IMR-90 (cell line): ENCODE measurements at regions not wholly inside any gene's neighbourhood (a gene's known extent, or its start where the extent isn't known, plus 50 kb on each side); places are given as distances from the start of the nearest gene placed in this dataset.

Experiments used
- ATAC-seq: fragments of 200-7000 bp; cut with Tn5 transposase; 2 replicates; pipeline ENCODE4 v1.9.1; 2020; ENCODE audit warnings: low read depth, mild to moderate bottlenecking, moderate library complexity
- BruUV-seq: library from RNA; stranded (reverse); fragments of 400-500 nt; replicated peaks from 2 replicates; lab custom pipeline; 2021; lab: Mats Ljungman, UMichigan
- CTCF ChIA-PET: fragments of 300-600 bp; formaldehyde crosslinking; extraction: SDS; loops from one replicate; lab custom pipeline; 2021; ENCODE audit warnings: antibody characterized with exemption; lab: Yijun Ruan, JAX
- POLR2A ChIA-PET: fragments of 300-600 bp; sonication (Branson Sonifier 250); formaldehyde crosslinking; loops from one replicate; lab custom pipeline; 2022; ENCODE audit warnings: antibody characterized with exemption; ENCODE audit not compliant: unreplicated experiment; lab: Charles Lee
- DNase-seq: peaks from one replicate; pipeline ENCODE4 v3.0.0; 2013
- H2AFZ ChIP-seq: replicated peaks from 2 replicates; pipeline ENCODE3; 2013; ENCODE audit warnings: low read length, mild to moderate bottlenecking; ENCODE audit not compliant: poor library complexity
- H2AK5ac ChIP-seq: 2 replicates; pipeline ENCODE4 v1.6.1; 2013; ENCODE audit warnings: low read depth, low read length, inconsistent platforms
- H2AK9ac ChIP-seq: replicated peaks from 2 replicates; pipeline ENCODE3; 2013; ENCODE audit warnings: mild to moderate bottlenecking, low read depth, low read length, moderate library complexity; ENCODE audit not compliant: poor library complexity
- H2BK120ac ChIP-seq: 2 replicates; pipeline ENCODE4 v1.6.1; 2013; ENCODE audit warnings: low read depth, low read length, inconsistent platforms
- H2BK15ac ChIP-seq: 3 replicates; pipeline ENCODE4 v1.6.1; 2013; ENCODE audit warnings: low read depth, low read length, inconsistent platforms
- H2BK20ac ChIP-seq: 2 replicates; pipeline ENCODE4 v1.6.1; 2013; ENCODE audit warnings: low read depth, mild to moderate bottlenecking, inconsistent platforms, low read length, moderate library complexity
- H2BK5ac ChIP-seq: 2 replicates; pipeline ENCODE4 v1.6.1; 2013; ENCODE audit warnings: mild to moderate bottlenecking, low read depth, low read length, inconsistent platforms; ENCODE audit not compliant: poor library complexity, severe bottlenecking
- H3K14ac ChIP-seq: replicated peaks from 2 replicates; pipeline ENCODE4 v1.6.1; 2013; ENCODE audit warnings: low read depth, low read length, inconsistent platforms
- H3K18ac ChIP-seq: 2 replicates; pipeline ENCODE4 v1.6.1; 2013; ENCODE audit warnings: low read depth, low read length, control low read depth
- H3K23ac ChIP-seq: 2 replicates; pipeline ENCODE4 v1.6.1; 2013; ENCODE audit warnings: low read depth, low read length, inconsistent platforms
- H3K27ac ChIP-seq: 2 replicates; pipeline ENCODE4 v1.5.1; 2013; ENCODE audit warnings: mild to moderate bottlenecking, control low read depth, low read length; ENCODE audit not compliant: insufficient read depth
- H3K27me3 ChIP-seq: 2 replicates; pipeline ENCODE4 v1.6.1; 2013; ENCODE audit warnings: low read length; ENCODE audit not compliant: control insufficient read depth, insufficient read depth
- H3K36me3 ChIP-seq: 2 replicates; pipeline ENCODE4 v1.6.1; 2013; ENCODE audit warnings: low read length, mixed read lengths; ENCODE audit not compliant: control insufficient read depth, insufficient read depth
- H3K4ac ChIP-seq: 2 replicates; pipeline ENCODE4 v1.6.1; 2013; ENCODE audit warnings: low read depth, low read length, inconsistent platforms
- H3K4me1 ChIP-seq: 2 replicates; pipeline ENCODE4 v1.6.1; 2013; ENCODE audit warnings: low read length, mixed read lengths; ENCODE audit not compliant: control insufficient read depth, insufficient read depth
- H3K4me2 ChIP-seq: 2 replicates; pipeline ENCODE4 v1.6.1; 2013; ENCODE audit warnings: low read depth, mild to moderate bottlenecking, control low read depth, low read length, moderate library complexity
- H3K4me3 ChIP-seq: 2 replicates; pipeline ENCODE4 v1.5.1; 2013; ENCODE audit warnings: low read depth, mild to moderate bottlenecking, control low read depth, low read length, moderate library complexity; ENCODE audit not compliant: insufficient read depth
- H3K56ac ChIP-seq: 2 replicates; pipeline ENCODE4 v1.6.1; 2013; ENCODE audit warnings: low read length, inconsistent platforms; ENCODE audit not compliant: insufficient read depth; ENCODE audit errors: extremely low read depth
- H3K79me1 ChIP-seq, 2 experiments: 2 replicates each; pipeline ENCODE4 v1.6.1; 2013; ENCODE audit warnings: low read length in 2 of 2, inconsistent platforms in 1 of 2, low read depth in 1 of 2
- H3K9ac ChIP-seq: 2 replicates; pipeline ENCODE4 v1.6.1; 2013; ENCODE audit warnings: low read depth, low read length, control low read depth
- H3K9me1 ChIP-seq: 2 replicates; pipeline ENCODE4 v1.6.1; 2013; ENCODE audit warnings: low read length, inconsistent platforms; ENCODE audit not compliant: insufficient read depth
- H3K9me3 ChIP-seq: 2 replicates; pipeline ENCODE4 v1.6.1; 2013; ENCODE audit warnings: low read length; ENCODE audit not compliant: control insufficient read depth, insufficient read depth
- H4K20me1 ChIP-seq: 2 replicates; pipeline ENCODE4 v1.6.1; 2013; ENCODE audit warnings: low read length, inconsistent platforms; ENCODE audit not compliant: insufficient read depth
- H4K5ac ChIP-seq: 2 replicates; pipeline ENCODE4 v1.6.1; 2013; ENCODE audit warnings: mild to moderate bottlenecking, low read depth, low read length, control low read depth
- H4K8ac ChIP-seq, 2 experiments: 2 replicates each; pipeline ENCODE4 v1.6.1; 2013; ENCODE audit warnings: low read depth in 2 of 2, low read length in 2 of 2, control low read depth in 1 of 2, inconsistent platforms in 1 of 2
- H4K91ac ChIP-seq: 2 replicates; pipeline ENCODE4 v1.6.1; 2013; ENCODE audit warnings: low read depth, low read length, inconsistent platforms; ENCODE audit not compliant: insufficient read depth
- BHLHE40 ChIP-seq: fragments of 150-350 bp; IDR thresholded peaks from 2 replicates; pipeline ENCODE4 v1.6.1; 2016; ENCODE audit warnings: mild to moderate bottlenecking, low read depth, low read length
- CEBPB ChIP-seq: IDR thresholded peaks from 2 replicates; pipeline ENCODE4 v1.6.1; 2012; ENCODE audit warnings: low read depth, low read length, improper control_type of control experiment
- CHD1 ChIP-seq: IDR thresholded peaks from 2 replicates; pipeline ENCODE4 v1.6.1; 2012; ENCODE audit warnings: low read depth, low read length, improper control_type of control experiment
- FOS ChIP-seq: fragments of 150-350 bp; IDR thresholded peaks from 2 replicates; pipeline ENCODE4 v1.6.1; 2016; ENCODE audit warnings: low read depth, low read length
- MAFK ChIP-seq: IDR thresholded peaks from 2 replicates; pipeline ENCODE4 v1.6.1; 2012; ENCODE audit warnings: low read depth, low read length, improper control_type of control experiment
- MAZ ChIP-seq: IDR thresholded peaks from 2 replicates; pipeline ENCODE4 v1.6.1; 2012; ENCODE audit warnings: low read depth, mild to moderate bottlenecking, low read length, improper control_type of control experiment, moderate library complexity, borderline replicate concordance
- MXI1 ChIP-seq: IDR thresholded peaks from 2 replicates; pipeline ENCODE4 v1.6.1; 2012; ENCODE audit warnings: low read depth, mild to moderate bottlenecking, low read length, moderate library complexity, borderline replicate concordance
- NFE2L2 ChIP-seq: fragments of 150-350 bp; IDR thresholded peaks from 2 replicates; pipeline ENCODE4 v1.6.1; 2016; ENCODE audit warnings: low read depth, mild to moderate bottlenecking, low read length
- POLR2A ChIP-seq: IDR thresholded peaks from 2 replicates; pipeline ENCODE4 v1.6.1; 2012; ENCODE audit warnings: mild to moderate bottlenecking, low read depth, low read length
- RAD21 ChIP-seq: IDR thresholded peaks from 2 replicates; pipeline ENCODE4 v1.6.1; 2012; ENCODE audit warnings: low read length, improper control_type of control experiment
- RCOR1 ChIP-seq: IDR thresholded peaks from 2 replicates; pipeline ENCODE4 v1.6.1; 2012; ENCODE audit warnings: mild to moderate bottlenecking, low read length, improper control_type of control experiment; ENCODE audit not compliant: insufficient replicate concordance
- RFX5 ChIP-seq: IDR thresholded peaks from 2 replicates; pipeline ENCODE4 v1.8.0; 2012; ENCODE audit warnings: low read depth, mild to moderate bottlenecking, low read length, moderate library complexity
- SMC3 ChIP-seq: fragments of 150-350 bp; IDR thresholded peaks from 2 replicates; pipeline ENCODE4 v1.6.1; 2016; ENCODE audit warnings: low read depth, mild to moderate bottlenecking, antibody characterized with exemption, low read length, moderate library complexity
- USF2 ChIP-seq: fragments of 150-350 bp; IDR thresholded peaks from 2 replicates; pipeline ENCODE4 v1.6.1; 2017; ENCODE audit warnings: mild to moderate bottlenecking, antibody characterized with exemption, low read length, low read depth
- WGBS, 2 experiments: methylation state at CpG; one replicate each; pipeline versions ENCODE4 v1.1.5 to v1.1.7; 2013; ENCODE audit warnings: missing lambda C conversion rate in 2 of 2; ENCODE audit not compliant: insufficient read length in 1 of 2; ENCODE audit errors: extremely low coverage in 2 of 2; 5-methylcytosine and 5-hydroxymethylcytosine counted together
- dilution Hi-C: fragments of 300-500 bp; cut with HindIII; formaldehyde crosslinking; loops from one replicate; pipeline ENCODE4 v1.14.3; 2018; ENCODE audit warnings: low sequenced_read_pairs; ENCODE audit not compliant: unreplicated experiment
- in situ Hi-C: fragments of 300-500 bp; cut with MboI; formaldehyde crosslinking; loops from 3 replicates; pipeline ENCODE4 v1.14.3; 2019; ENCODE audit warnings: low sequenced_read_pairs, inconsistent platforms, mixed read lengths
- intact Hi-C: fragments of 100-400 bp; cut with micrococcal nuclease; formaldehyde crosslinking; loops from 2 replicates; pipeline ENCODE4 v1.10.0; 2022
- TF ChIP-seq, protein P1 (sequence below): fragments of 150-350 bp; IDR thresholded peaks from 2 replicates; pipeline ENCODE4 v1.6.1; 2016; ENCODE audit warnings: low read depth, mild to moderate bottlenecking, low read length, moderate library complexity, borderline replicate concordance
- TF ChIP-seq, protein P2 (sequence below): conservative IDR thresholded peaks from 2 replicates; pipeline ENCODE4 v1.5.1; 2012; ENCODE audit warnings: mild to moderate bottlenecking, low read depth, low read length, improper control_type of control experiment

- Histone ChIP-seq H2BK20ac (no peak overlapping the region), H4K5ac (no peak overlapping the region), H2BK120ac (no peak overlapping the region), H3K18ac (no peak overlapping the region), H3K14ac (no peak overlapping the region), H3K27me3 (no peaks in the 10 kb centered on the region), H3K23ac (no peak overlapping the region), H3K79me1 (no peaks in the 10 kb centered on the region), H3K4me3 (no peak overlapping the region), H3K36me3 (no peaks in the 10 kb centered on the region), H3K9me1 (no peaks in the 10 kb centered on the region), H3K4me1 (no peaks in the 10 kb centered on the region), H3K9me3 (no peaks in the 10 kb centered on the region), H4K20me1 (no peaks in the 10 kb centered on the region), H4K91ac (no peak overlapping the region), H3K27ac (no peak overlapping the region), H2AK9ac (no peak overlapping the region), H2BK5ac (no peak overlapping the region), H2AK5ac (no peak overlapping the region), H3K4me2 (no peak overlapping the region), H2AFZ (no peak overlapping the region), H3K4ac (no peak overlapping the region), H3K56ac (no peak overlapping the region), H2BK15ac (no peak overlapping the region), H4K8ac (no peak overlapping the region), H3K9ac (no peak overlapping the region)
- no peak for ATAC-seq
- in situ Hi-C loops (no loop called here), intact Hi-C loops (no loop called here), dilution Hi-C loops (no loop called here)
- 45 to 100% methylated on average over 2 of the region's 4 CpGs for WGBS, 2 experiments
- CTCF ChIA-PET = no interaction called here
- BruUV-seq = no TSS peak
- TF ChIP-seq CEBPB (no peak), RFX5 (no peak), FOS (no peak), MAFK (no peak), RCOR1 (no peak), MAZ (no peak), MXI1 (no peak), USF2 (no peak), CHD1 (no peak), NFE2L2 (no peak), SMC3 (no peak), POLR2A (no peak), BHLHE40 (no peak), RAD21 (no peak)
- TF ChIP-seq, protein P1, sequence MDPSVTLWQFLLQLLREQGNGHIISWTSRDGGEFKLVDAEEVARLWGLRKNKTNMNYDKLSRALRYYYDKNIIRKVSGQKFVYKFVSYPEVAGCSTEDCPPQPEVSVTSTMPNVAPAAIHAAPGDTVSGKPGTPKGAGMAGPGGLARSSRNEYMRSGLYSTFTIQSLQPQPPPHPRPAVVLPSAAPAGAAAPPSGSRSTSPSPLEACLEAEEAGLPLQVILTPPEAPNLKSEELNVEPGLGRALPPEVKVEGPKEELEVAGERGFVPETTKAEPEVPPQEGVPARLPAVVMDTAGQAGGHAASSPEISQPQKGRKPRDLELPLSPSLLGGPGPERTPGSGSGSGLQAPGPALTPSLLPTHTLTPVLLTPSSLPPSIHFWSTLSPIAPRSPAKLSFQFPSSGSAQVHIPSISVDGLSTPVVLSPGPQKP = no peak
- TF ChIP-seq, protein P2, sequence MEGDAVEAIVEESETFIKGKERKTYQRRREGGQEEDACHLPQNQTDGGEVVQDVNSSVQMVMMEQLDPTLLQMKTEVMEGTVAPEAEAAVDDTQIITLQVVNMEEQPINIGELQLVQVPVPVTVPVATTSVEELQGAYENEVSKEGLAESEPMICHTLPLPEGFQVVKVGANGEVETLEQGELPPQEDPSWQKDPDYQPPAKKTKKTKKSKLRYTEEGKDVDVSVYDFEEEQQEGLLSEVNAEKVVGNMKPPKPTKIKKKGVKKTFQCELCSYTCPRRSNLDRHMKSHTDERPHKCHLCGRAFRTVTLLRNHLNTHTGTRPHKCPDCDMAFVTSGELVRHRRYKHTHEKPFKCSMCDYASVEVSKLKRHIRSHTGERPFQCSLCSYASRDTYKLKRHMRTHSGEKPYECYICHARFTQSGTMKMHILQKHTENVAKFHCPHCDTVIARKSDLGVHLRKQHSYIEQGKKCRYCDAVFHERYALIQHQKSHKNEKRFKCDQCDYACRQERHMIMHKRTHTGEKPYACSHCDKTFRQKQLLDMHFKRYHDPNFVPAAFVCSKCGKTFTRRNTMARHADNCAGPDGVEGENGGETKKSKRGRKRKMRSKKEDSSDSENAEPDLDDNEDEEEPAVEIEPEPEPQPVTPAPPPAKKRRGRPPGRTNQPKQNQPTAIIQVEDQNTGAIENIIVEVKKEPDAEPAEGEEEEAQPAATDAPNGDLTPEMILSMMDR = no peak
- DNase-seq = no peak
- POLR2A ChIA-PET = no interaction called here
Observed at GRCh38 chr20:40244286-40244685, 444.8 kb downstream of the MAFB start.
